Dendritic cell treated with granulocyte-macrophage colony-stimulating factor and Interleukin-4, amounts not matched to agents 40 ng/mL and 50 ng/mL, for 4 days (primary cell): ENCODE measurements at regions not wholly inside any gene's neighbourhood (a gene's known extent, or its start where the extent isn't known, plus 50 kb on each side); places are given as distances from the start of the nearest gene placed in this dataset.

ENCODE experiments used
- H3K27ac Mint-ChIP-seq: one replicate; pipeline ENCODE4 v1.8.0; 2022; ENCODE audit warnings: mild to moderate bottlenecking, mixed read lengths
- H3K27me3 Mint-ChIP-seq: one replicate; pipeline ENCODE4 v1.8.0; 2022; ENCODE audit warnings: mild to moderate bottlenecking, mixed read lengths
- H3K36me3 Mint-ChIP-seq: one replicate; pipeline ENCODE4 v1.8.0; 2022; ENCODE audit warnings: low read depth, mixed read lengths
- H3K4me1 Mint-ChIP-seq: one replicate; pipeline ENCODE4 v1.8.0; 2022; ENCODE audit warnings: low read depth, mixed read lengths
- H3K4me3 Mint-ChIP-seq: one replicate; pipeline ENCODE4 v1.8.0; 2022; ENCODE audit warnings: mild to moderate bottlenecking, moderate library complexity, mixed read lengths
- H3K9me3 Mint-ChIP-seq: one replicate; pipeline ENCODE4 v1.8.0; 2022; ENCODE audit warnings: mixed read lengths
- intact Hi-C: fragments of 100-400 bp; cut with micrococcal nuclease; formaldehyde crosslinking; loops from one replicate; pipeline ENCODE4 v1.15.0; 2022

- H3K36me3 Mint-ChIP-seq = no peaks in the 10 kb centered on the region
- intact Hi-C loops = no loop called here
- no peak overlapping the region for H3K4me3 Mint-ChIP-seq
- H3K4me1 Mint-ChIP-seq = no peaks in the 10 kb centered on the region
- H3K9me3 Mint-ChIP-seq = peaks cover 11% of the 10 kb centered on the region
- no peak overlapping the region for H3K27ac Mint-ChIP-seq
- H3K27me3 Mint-ChIP-seq = no peaks in the 10 kb centered on the region
Measured at GRCh38 chr6:103236923-103237322, 1622.8 kb downstream of the HACE1 start.

GRCh38 chr6:103231181-103231580 is 1628.5 kb downstream of the HACE1 start:
- no peaks in the 10 kb centered on the region for H3K36me3 Mint-ChIP-seq
- H3K27ac Mint-ChIP-seq = no peak overlapping the region
- intact Hi-C loops = no loop called here
- H3K4me1 Mint-ChIP-seq = no peaks in the 10 kb centered on the region
- H3K4me3 Mint-ChIP-seq = no peak overlapping the region
- peaks cover 27% of the 10 kb centered on the region for H3K9me3 Mint-ChIP-seq
- no peaks in the 10 kb centered on the region for H3K27me3 Mint-ChIP-seq

- H3K27me3 Mint-ChIP-seq = no peaks in the 10 kb centered on the region
- no peaks in the 10 kb centered on the region for H3K36me3 Mint-ChIP-seq
- intact Hi-C loops = no loop called here
- no peak overlapping the region for H3K27ac Mint-ChIP-seq
- no peak overlapping the region for H3K4me3 Mint-ChIP-seq
- H3K4me1 Mint-ChIP-seq = no peaks in the 10 kb centered on the region
- no peaks in the 10 kb centered on the region for H3K9me3 Mint-ChIP-seq
Measured at GRCh38 chr6:103215847-103216246, 1643.9 kb downstream of the HACE1 start.

- Mint-ChIP-seq H3K27me3 (no peaks in the 10 kb centered on the region), H3K4me1 (no peaks in the 10 kb centered on the region), H3K27ac (no peak overlapping the region), H3K9me3 (peaks cover 5% of the 10 kb centered on the region), H3K4me3 (no peak overlapping the region), H3K36me3 (no peaks in the 10 kb centered on the region)
- intact Hi-C loops = no loop called here
Measured at GRCh38 chr6:103210686-103211085, 1649.0 kb downstream of the HACE1 start.

GRCh38 chr6:103198386-103198785 is 1661.3 kb downstream of the HACE1 start:
- H3K4me3 Mint-ChIP-seq = no peak overlapping the region
- intact Hi-C loops = no loop called here
- peaks cover 2% of the 10 kb centered on the region for H3K9me3 Mint-ChIP-seq
- no peaks in the 10 kb centered on the region for H3K4me1 Mint-ChIP-seq
- no peaks in the 10 kb centered on the region for H3K36me3 Mint-ChIP-seq
- H3K27me3 Mint-ChIP-seq = no peaks in the 10 kb centered on the region
- no peak overlapping the region for H3K27ac Mint-ChIP-seq

GRCh38 chr6:103193413-103193812 is 1666.3 kb downstream of the HACE1 start:
- no peaks in the 10 kb centered on the region for H3K36me3 Mint-ChIP-seq
- H3K27me3 Mint-ChIP-seq = no peaks in the 10 kb centered on the region
- no peaks in the 10 kb centered on the region for H3K4me1 Mint-ChIP-seq
- intact Hi-C loops = no loop called here
- no peak overlapping the region for H3K27ac Mint-ChIP-seq
- peaks cover 12% of the 10 kb centered on the region for H3K9me3 Mint-ChIP-seq
- no peak overlapping the region for H3K4me3 Mint-ChIP-seq

GRCh38 chr6:103191391-103192093 is 1668.2 kb downstream of the HACE1 start:
- Mint-ChIP-seq H3K9me3 (peaks cover 12% of the 10 kb centered on the region), H3K4me1 (no peaks in the 10 kb centered on the region), H3K27me3 (no peaks in the 10 kb centered on the region), H3K27ac (no peak overlapping the region), H3K4me3 (no peak overlapping the region), H3K36me3 (no peaks in the 10 kb centered on the region)
- intact Hi-C loops = no loop called here

- Mint-ChIP-seq H3K36me3 (no peaks in the 10 kb centered on the region), H3K4me1 (no peaks in the 10 kb centered on the region), H3K4me3 (no peak overlapping the region), H3K27ac (no peak overlapping the region), H3K27me3 (no peaks in the 10 kb centered on the region), H3K9me3 (no peaks in the 10 kb centered on the region)
- intact Hi-C loops = no loop called here
Measured at GRCh38 chr6:103184776-103185175, 1674.9 kb downstream of the HACE1 start.

- H3K36me3 Mint-ChIP-seq = no peaks in the 10 kb centered on the region
- H3K4me1 Mint-ChIP-seq = no peaks in the 10 kb centered on the region
- intact Hi-C loops = no loop called here
Measured at GRCh38 chr6:103183831-103184411, 1675.8 kb downstream of the HACE1 start.

GRCh38 chr6:103178193-103178592 is 1681.5 kb downstream of the HACE1 start:
- intact Hi-C loops = no loop called here
- Mint-ChIP-seq H3K9me3 (no peaks in the 10 kb centered on the region), H3K4me1 (no peaks in the 10 kb centered on the region), H3K27ac (no peak overlapping the region), H3K4me3 (no peak overlapping the region), H3K36me3 (no peaks in the 10 kb centered on the region), H3K27me3 (no peaks in the 10 kb centered on the region)

More at GRCh38 chr6:103183831-103184411, 1675.8 kb downstream of the HACE1 start:
- Mint-ChIP-seq H3K27me3 (no peaks in the 10 kb centered on the region), H3K4me3 (no peak overlapping the region), H3K27ac (no peak overlapping the region), H3K9me3 (no peaks in the 10 kb centered on the region)

GRCh38 chr6:103177791-103178190 is 1681.9 kb downstream of the HACE1 start:
- no peaks in the 10 kb centered on the region for H3K9me3 Mint-ChIP-seq
- no peaks in the 10 kb centered on the region for H3K4me1 Mint-ChIP-seq
- no peaks in the 10 kb centered on the region for H3K36me3 Mint-ChIP-seq
- no peak overlapping the region for H3K4me3 Mint-ChIP-seq
- no peaks in the 10 kb centered on the region for H3K27me3 Mint-ChIP-seq
- intact Hi-C loops = no loop called here
- H3K27ac Mint-ChIP-seq = no peak overlapping the region

- Mint-ChIP-seq H3K9me3 (no peaks in the 10 kb centered on the region), H3K27ac (no peak overlapping the region), H3K36me3 (no peaks in the 10 kb centered on the region), H3K4me1 (no peaks in the 10 kb centered on the region), H3K27me3 (no peaks in the 10 kb centered on the region), H3K4me3 (no peak overlapping the region)
- intact Hi-C loops = no loop called here
Measured at GRCh38 chr6:103175056-103175455, 1684.7 kb downstream of the HACE1 start.

GRCh38 chr6:103167345-103168071 is 1692.2 kb downstream of the HACE1 start:
- no peaks in the 10 kb centered on the region for H3K36me3 Mint-ChIP-seq
- no peaks in the 10 kb centered on the region for H3K9me3 Mint-ChIP-seq
- intact Hi-C loops = no loop called here
- no peaks in the 10 kb centered on the region for H3K4me1 Mint-ChIP-seq
- no peak overlapping the region for H3K27ac Mint-ChIP-seq
- H3K27me3 Mint-ChIP-seq = no peaks in the 10 kb centered on the region
- H3K4me3 Mint-ChIP-seq = no peak overlapping the region

GRCh38 chr6:103154779-103155572 is 1704.7 kb downstream of the HACE1 start:
- intact Hi-C loops = no loop called here
- Mint-ChIP-seq H3K27me3 (no peaks in the 10 kb centered on the region), H3K4me3 (no peak overlapping the region), H3K36me3 (no peaks in the 10 kb centered on the region), H3K4me1 (no peaks in the 10 kb centered on the region), H3K27ac (no peak overlapping the region), H3K9me3 (no peaks in the 10 kb centered on the region)
